ENCODE measurements at regions not wholly inside any gene's neighbourhood (a gene's known extent, or its start where the extent isn't known, plus 50 kb on each side); places are given as distances from the start of the nearest gene placed in this dataset.

DNA sequence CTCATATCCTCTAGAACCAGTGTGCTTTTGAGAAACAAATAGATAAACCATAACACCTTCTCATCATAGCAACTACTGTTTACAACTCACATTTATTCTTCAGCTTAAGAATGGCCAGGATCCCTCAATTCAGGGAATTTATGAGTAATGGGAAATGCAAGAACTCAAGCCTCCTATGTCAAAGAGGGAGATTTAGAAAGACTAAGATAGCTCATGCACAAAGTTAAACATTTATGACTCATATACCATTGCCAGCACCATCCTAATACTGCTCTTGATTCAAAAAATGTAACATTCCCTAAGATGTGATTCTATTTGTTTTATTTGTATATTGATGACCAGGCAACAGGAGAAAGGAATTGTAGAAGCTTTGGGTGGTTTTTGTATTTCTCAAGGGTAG lies 172.8 kb downstream of the CYP26B1 start:
- TF ChIP-seq EZH2 (IDR thresholded peaks at IDR 0.05; ENCODE audit: insufficient read depth, poor library complexity, severe bottlenecking), result no peak
- no peak for TF ChIP-seq EZH2phosphoT487 (IDR thresholded peaks at IDR 0.05; ENCODE audit: insufficient read depth, low read depth)

Measured in GM23248 (cell line).